ENCODE measurements at regions not wholly inside any gene's neighbourhood (a gene's known extent, or its start where the extent isn't known, plus 50 kb on each side); places are given as distances from the start of the nearest gene placed in this dataset.

DNA sequence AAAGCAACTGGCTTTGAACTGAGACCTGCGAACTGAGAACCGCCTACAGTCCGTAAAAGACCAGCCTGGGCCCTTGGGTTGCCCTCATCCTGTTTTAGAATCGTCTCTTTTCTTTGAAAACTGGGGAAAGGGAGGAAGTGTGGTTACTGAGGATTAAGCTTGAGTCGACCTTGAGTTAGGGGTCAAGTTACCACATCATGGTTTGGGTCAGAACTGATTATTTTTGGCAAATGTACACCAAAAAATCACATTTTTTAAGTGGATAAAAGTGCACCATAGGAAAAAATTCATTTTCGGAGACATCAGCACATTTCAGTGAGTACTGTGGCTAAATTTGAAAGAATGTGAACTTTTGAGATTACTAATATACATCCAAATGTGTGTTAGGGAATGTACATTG lies 76.9 kb upstream of the KAZN start:
- H3K4me3 ChIP-seq (ENCODE audit: low read length): no peak overlapping the region
- no peak for DNase-seq (ENCODE audit: low read depth)
- TF ChIP-seq, protein P1, sequence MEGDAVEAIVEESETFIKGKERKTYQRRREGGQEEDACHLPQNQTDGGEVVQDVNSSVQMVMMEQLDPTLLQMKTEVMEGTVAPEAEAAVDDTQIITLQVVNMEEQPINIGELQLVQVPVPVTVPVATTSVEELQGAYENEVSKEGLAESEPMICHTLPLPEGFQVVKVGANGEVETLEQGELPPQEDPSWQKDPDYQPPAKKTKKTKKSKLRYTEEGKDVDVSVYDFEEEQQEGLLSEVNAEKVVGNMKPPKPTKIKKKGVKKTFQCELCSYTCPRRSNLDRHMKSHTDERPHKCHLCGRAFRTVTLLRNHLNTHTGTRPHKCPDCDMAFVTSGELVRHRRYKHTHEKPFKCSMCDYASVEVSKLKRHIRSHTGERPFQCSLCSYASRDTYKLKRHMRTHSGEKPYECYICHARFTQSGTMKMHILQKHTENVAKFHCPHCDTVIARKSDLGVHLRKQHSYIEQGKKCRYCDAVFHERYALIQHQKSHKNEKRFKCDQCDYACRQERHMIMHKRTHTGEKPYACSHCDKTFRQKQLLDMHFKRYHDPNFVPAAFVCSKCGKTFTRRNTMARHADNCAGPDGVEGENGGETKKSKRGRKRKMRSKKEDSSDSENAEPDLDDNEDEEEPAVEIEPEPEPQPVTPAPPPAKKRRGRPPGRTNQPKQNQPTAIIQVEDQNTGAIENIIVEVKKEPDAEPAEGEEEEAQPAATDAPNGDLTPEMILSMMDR (IDR thresholded peaks at IDR 0.05; ENCODE audit: insufficient read depth, low read depth, low read length, missing control alignments): no peak

DNA sequence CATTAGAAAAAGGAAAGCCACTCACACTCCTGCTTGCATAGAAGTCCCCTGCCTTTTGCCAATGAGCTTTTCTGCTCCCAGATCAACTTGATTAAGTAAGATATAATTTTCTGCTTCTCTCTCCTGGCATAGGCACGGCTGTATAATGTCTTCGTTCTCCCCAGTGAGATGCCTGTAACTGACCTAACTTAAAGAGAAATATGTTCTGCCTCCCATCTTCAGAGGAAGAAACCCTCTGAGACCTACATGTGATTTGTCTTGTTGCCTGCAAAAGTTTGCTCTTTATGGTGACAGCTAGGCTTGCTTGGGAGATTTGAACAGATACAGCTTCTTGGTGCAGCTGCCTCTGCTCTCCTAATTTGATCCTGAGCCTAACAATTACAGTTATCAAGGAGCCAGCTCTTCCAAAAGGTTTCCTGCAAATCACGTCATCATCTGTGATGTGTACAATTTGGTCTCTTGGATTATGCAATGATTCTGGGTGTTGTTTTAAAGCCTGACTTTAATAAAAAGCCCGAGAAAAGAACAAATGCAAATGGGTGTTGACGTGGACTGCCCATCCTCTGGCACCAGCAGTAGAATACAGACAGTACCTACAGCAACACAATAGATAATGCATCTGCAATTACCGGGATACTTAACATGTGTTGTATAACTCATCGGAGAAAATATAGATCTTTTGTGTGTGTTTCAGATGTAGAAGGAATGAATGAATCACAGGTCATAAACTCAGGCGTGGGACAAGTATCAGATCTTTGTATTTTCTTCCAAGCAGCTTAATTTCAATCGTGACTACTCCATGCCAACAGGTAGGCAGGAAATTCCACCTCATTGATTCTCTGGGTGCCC lies 76.2 kb upstream of the KAZN start:
- DNase-seq (ENCODE audit: low read depth): peak; percentile 40
- H3K4me3 ChIP-seq (ENCODE audit: low read length): no peak overlapping the region
- TF ChIP-seq, protein P1 (IDR thresholded peaks at IDR 0.05; ENCODE audit: insufficient read depth, low read depth, low read length, missing control alignments): no peak

DNA sequence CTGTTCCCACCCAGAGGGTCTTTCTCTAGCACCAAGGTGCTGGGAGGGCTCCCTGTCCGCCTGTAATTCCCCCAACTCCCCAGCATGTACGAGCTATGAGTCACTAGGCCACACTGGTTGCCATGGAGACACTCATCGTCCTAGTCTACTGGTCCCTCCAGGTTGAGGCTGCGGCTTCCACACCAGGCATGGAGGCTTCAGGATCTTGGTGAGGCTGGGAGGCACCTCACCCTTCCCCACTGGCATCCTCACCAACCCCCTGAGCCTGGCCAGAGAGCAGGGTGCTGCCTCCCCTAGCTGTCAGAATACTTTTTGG lies 75.6 kb upstream of the KAZN start:
- DNase-seq (ENCODE audit: low read depth): peak; percentile 37
- no peak overlapping the region for H3K4me3 ChIP-seq (ENCODE audit: low read length)
- TF ChIP-seq, protein P1 (IDR thresholded peaks at IDR 0.05; ENCODE audit: insufficient read depth, low read depth, low read length, missing control alignments): no peak

DNA sequence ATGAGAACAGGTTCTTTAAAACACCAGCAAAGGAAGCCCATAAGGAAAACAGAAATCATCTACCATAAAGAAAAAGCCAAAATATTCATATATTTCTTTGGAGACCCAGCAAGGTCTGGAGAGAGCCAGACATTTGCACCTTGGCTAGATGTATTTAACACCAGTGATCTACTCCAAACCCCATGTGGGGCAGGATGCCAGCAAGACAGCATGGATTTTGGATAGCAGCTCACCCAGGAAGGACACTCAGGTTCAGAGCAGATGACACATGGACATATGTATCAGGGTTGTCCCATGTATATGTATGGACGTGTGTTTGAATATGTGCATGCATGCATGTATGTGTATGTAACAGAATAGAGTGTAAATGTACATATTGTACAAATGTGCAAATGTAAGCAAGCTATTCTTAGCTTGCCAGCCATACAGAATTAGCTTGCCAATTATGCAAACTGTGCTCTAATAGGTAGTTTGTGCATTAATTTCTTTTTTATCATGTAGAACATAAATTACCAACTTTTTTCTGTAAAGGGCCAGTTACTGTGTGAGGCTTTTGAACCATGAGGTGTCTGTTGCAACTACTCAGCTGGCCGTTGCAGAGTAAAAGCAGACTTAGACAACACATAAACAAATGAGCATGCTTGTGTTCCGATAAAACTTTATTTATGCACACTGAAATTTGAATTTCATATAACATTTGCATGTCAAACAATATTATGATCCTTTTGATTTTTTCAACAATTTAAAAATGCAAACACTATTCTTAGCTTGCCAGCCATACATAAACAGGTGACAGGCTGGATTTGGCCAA lies 73.5 kb upstream of the KAZN start:
- no peak for DNase-seq (ENCODE audit: low read depth)
- TF ChIP-seq, protein P1 (IDR thresholded peaks at IDR 0.05; ENCODE audit: insufficient read depth, low read depth, low read length, missing control alignments): no peak
- no peak overlapping the region for H3K4me3 ChIP-seq (ENCODE audit: low read length)

DNA sequence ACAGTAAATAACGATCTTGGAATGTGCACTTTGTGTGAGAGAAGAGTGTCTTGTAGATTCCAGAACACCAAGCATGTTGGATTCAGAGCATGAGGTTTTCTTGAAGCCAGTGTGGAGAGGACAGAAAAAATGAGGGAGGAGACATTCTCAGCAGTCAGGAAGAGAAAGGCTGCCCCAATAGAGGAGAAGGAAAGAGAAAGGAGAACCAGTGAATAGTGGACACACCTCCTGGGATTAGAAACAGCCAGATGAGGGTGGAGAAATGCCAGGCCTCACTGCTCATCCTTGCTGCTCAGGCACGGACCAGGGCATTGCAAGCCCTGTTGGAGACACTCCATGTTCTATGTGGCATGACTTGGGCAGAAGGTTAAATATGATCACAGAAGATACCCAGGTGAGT lies 69.0 kb upstream of the KAZN start:
- no peak overlapping the region for H3K4me3 ChIP-seq (ENCODE audit: low read length)
- DNase-seq (ENCODE audit: low read depth): no peak
- TF ChIP-seq, protein P1 (IDR thresholded peaks at IDR 0.05; ENCODE audit: insufficient read depth, low read depth, low read length, missing control alignments): no peak

DNA sequence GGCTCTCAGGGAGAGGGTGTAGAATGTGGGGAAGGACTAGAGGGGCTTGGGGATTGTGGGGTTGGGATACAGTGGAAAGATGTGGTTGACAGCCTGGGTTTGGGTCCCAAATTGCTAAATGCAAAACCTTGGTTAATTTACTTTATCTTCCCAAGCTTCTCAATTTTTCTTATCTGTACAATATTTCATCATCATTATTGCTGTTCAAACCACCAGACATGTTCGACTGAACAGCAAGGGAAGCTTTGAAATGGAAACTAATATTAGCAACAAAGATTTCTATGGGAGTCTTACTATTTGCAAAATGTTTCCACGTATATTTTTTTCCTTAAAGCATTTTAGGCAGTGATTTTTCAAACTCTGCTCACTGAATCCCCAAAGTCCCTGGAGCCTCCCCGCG lies 67.0 kb upstream of the KAZN start:
- H3K4me3 ChIP-seq (ENCODE audit: low read length): no peak overlapping the region
- no peak for DNase-seq (ENCODE audit: low read depth)
- TF ChIP-seq, protein P1 (IDR thresholded peaks at IDR 0.05; ENCODE audit: insufficient read depth, low read depth, low read length, missing control alignments): no peak

Data from epithelial cell of esophagus (primary cell).